Subcutaneous abdominal adipose tissue (tissue), 5 donors: ENCODE measurements at regions not wholly inside any gene's neighbourhood (a gene's known extent, or its start where the extent isn't known, plus 50 kb on each side); places are given as distances from the start of the nearest gene placed in this dataset.
A peak's percentile ranks its signal among the peaks of the same experiment; 100 is the strongest.

Source experiments
- H3K27ac ChIP-seq: one replicate; pipeline ENCODE4 v1.7.0; 2013; ENCODE audit warnings: low read depth, mild to moderate bottlenecking, inconsistent platforms, low read length, moderate library complexity
- H3K27me3 ChIP-seq, 5 donors: one replicate each; pipeline ENCODE4 v1.7.0; 2013; ENCODE audit warnings: low read length in 5 of 5, inconsistent platforms in 1 of 5; ENCODE audit not compliant: control insufficient read depth in 5 of 5, insufficient read depth in 4 of 5
- H3K36me3 ChIP-seq, 5 donors: one replicate each; pipeline ENCODE4 v1.7.0; 2013; ENCODE audit warnings: low read length in 5 of 5; ENCODE audit not compliant: control insufficient read depth in 5 of 5, insufficient read depth in 5 of 5
- H3K4me1 ChIP-seq, 5 donors: one replicate each; pipeline ENCODE4 v1.7.0; 2013; ENCODE audit warnings: low read length in 5 of 5, mild to moderate bottlenecking in 3 of 5, moderate library complexity in 1 of 5; ENCODE audit not compliant: control insufficient read depth in 5 of 5, insufficient read depth in 5 of 5
- H3K4me3 ChIP-seq, 5 donors: one replicate each; pipeline ENCODE4 v1.7.0; 2013; ENCODE audit warnings: low read length in 5 of 5, low read depth in 1 of 5
- H3K9ac ChIP-seq, 5 donors: one replicate each; pipeline ENCODE4 v1.7.0; 2013; ENCODE audit warnings: low read length in 5 of 5, mild to moderate bottlenecking in 4 of 5, moderate library complexity in 3 of 5
- H3K9me3 ChIP-seq, 5 donors: one replicate each; pipeline ENCODE4 v1.7.0; 2013; ENCODE audit warnings: low read length in 5 of 5; ENCODE audit not compliant: control insufficient read depth in 5 of 5
- donor health status: healthy.
- donor health status: healthy.
- donor health status: healthy.
- donor health status: healthy.
- donor health status: healthy.

- Histone ChIP-seq H3K4me3 (no peak overlapping the region), H3K27me3 (no peaks in the 10 kb centered on the region), H3K36me3 (no peaks in the 10 kb centered on the region), H3K9me3 (no peaks in the 10 kb centered on the region), H3K9ac (no peak overlapping the region), H3K27ac (no peak overlapping the region), H3K4me1 (peaks cover 2 to 16% (median 10%) of the 10 kb centered on the region in 5 donors)
Observed at GRCh38 chr6:156691018-156691417, 86.2 kb upstream of the ARID1B start.

GRCh38 chr6:156689656-156690055 lies 87.5 kb upstream of the ARID1B start:
- Histone ChIP-seq H3K27ac (no peak overlapping the region), H3K9ac (no peak overlapping the region), H3K36me3 (no peaks in the 10 kb centered on the region), H3K4me3 (no peak overlapping the region), H3K9me3 (no peaks in the 10 kb centered on the region), H3K27me3 (no peaks in the 10 kb centered on the region), H3K4me1 (peaks cover 2 to 19% (median 14%) of the 10 kb centered on the region in 5 donors)

- peak overlapping the region in 2 of 5 donors; percentile 74 to 75 for H3K4me3 ChIP-seq
- H3K4me1 ChIP-seq, result peaks cover 2 to 19% (median 14%) of the 10 kb centered on the region in 5 donors
- no peaks in the 10 kb centered on the region for H3K9me3 ChIP-seq
- peak overlapping the region; percentile 99 for H3K27ac ChIP-seq
- H3K36me3 ChIP-seq, result no peaks in the 10 kb centered on the region
- H3K9ac ChIP-seq, result peak overlapping the region; percentile 80 to 93 (median 91)
- H3K27me3 ChIP-seq, result no peaks in the 10 kb centered on the region
Observed at GRCh38 chr6:156688620-156688971, 88.6 kb upstream of the ARID1B start.

- H3K27me3 ChIP-seq, result no peaks in the 10 kb centered on the region
- H3K4me3 ChIP-seq, result peak overlapping the region; percentile 74 to 82 (median 77)
- H3K4me1 ChIP-seq, result peaks cover 2 to 19% (median 14%) of the 10 kb centered on the region in 5 donors
- no peaks in the 10 kb centered on the region for H3K36me3 ChIP-seq
- H3K9ac ChIP-seq, result peak overlapping the region; percentile 80 to 93 (median 91)
- H3K27ac ChIP-seq, result peak overlapping the region; percentile 99
- H3K9me3 ChIP-seq, result no peaks in the 10 kb centered on the region
Observed at GRCh38 chr6:156687789-156688619, 89.2 kb upstream of the ARID1B start.

GRCh38 chr6:156686995-156687788 lies 90.0 kb upstream of the ARID1B start:
- H3K36me3 ChIP-seq, result no peaks in the 10 kb centered on the region
- H3K27ac ChIP-seq, result peak overlapping the region; percentile 99
- peak overlapping the region; percentile 78 to 93 (median 88) for H3K9ac ChIP-seq
- peaks cover 2 to 19% (median 14%) of the 10 kb centered on the region in 5 donors for H3K4me1 ChIP-seq
- H3K4me3 ChIP-seq, result peak overlapping the region; percentile 77 to 87 (median 82)
- H3K27me3 ChIP-seq, result no peaks in the 10 kb centered on the region
- H3K9me3 ChIP-seq, result no peaks in the 10 kb centered on the region

GRCh38 chr6:156686301-156686994 lies 90.7 kb upstream of the ARID1B start:
- peak overlapping the region; percentile 99 for H3K27ac ChIP-seq
- no peaks in the 10 kb centered on the region for H3K27me3 ChIP-seq
- H3K36me3 ChIP-seq, result no peaks in the 10 kb centered on the region
- H3K9ac ChIP-seq, result peak overlapping the region; percentile 71 to 93 (median 88)
- H3K4me3 ChIP-seq, result peak overlapping the region; percentile 66 to 87 (median 73)
- H3K9me3 ChIP-seq, result no peaks in the 10 kb centered on the region
- peaks cover 2 to 19% (median 14%) of the 10 kb centered on the region in 5 donors for H3K4me1 ChIP-seq

GRCh38 chr6:156685823-156686222 lies 91.4 kb upstream of the ARID1B start:
- Histone ChIP-seq H3K36me3 (no peaks in the 10 kb centered on the region), H3K27me3 (no peaks in the 10 kb centered on the region), H3K4me1 (peaks cover 2 to 19% (median 14%) of the 10 kb centered on the region in 5 donors), H3K9me3 (no peaks in the 10 kb centered on the region), H3K4me3 (peak overlapping the region; percentile 66 to 87 (median 73)), H3K27ac (peak overlapping the region; percentile 99), H3K9ac (peak overlapping the region in 4 of 5 donors; percentile 71 to 93 (median 88))

GRCh38 chr6:156683821-156684220 lies 93.4 kb upstream of the ARID1B start:
- Histone ChIP-seq H3K9me3 (no peaks in the 10 kb centered on the region), H3K4me1 (peaks cover 2 to 19% (median 14%) of the 10 kb centered on the region in 5 donors), H3K4me3 (no peak overlapping the region), H3K36me3 (no peaks in the 10 kb centered on the region), H3K27ac (no peak overlapping the region), H3K27me3 (no peaks in the 10 kb centered on the region), H3K9ac (no peak overlapping the region)

- H3K27me3 ChIP-seq, result no peaks in the 10 kb centered on the region
- no peaks in the 10 kb centered on the region for H3K4me1 ChIP-seq
- H3K36me3 ChIP-seq, result no peaks in the 10 kb centered on the region
- no peak overlapping the region for H3K27ac ChIP-seq
- no peak overlapping the region for H3K9ac ChIP-seq
- no peak overlapping the region for H3K4me3 ChIP-seq
- peaks cover 0 to 9% (median 5%) of the 10 kb centered on the region in 5 donors for H3K9me3 ChIP-seq
Observed at GRCh38 chr6:156676721-156677120, 100.5 kb upstream of the ARID1B start.
